ENCODE measurements at regions not wholly inside any gene's neighbourhood (a gene's known extent, or its start where the extent isn't known, plus 50 kb on each side); places are given as distances from the start of the nearest gene placed in this dataset.

GRCh38 chrX:121323337-121323736, 275.9 kb downstream of the GLUD2 start:
- H3K36me3 ChIP-seq (ENCODE audit: control insufficient read depth in 2 of 2, insufficient read depth in 1 of 2, low read length in 2 of 2) = no peaks in the 10 kb centered on the region
- H3K27ac ChIP-seq (ENCODE audit: extremely low read depth, low read depth, low read length) = no peak overlapping the region
- no peaks in the 10 kb centered on the region for H3K9me3 ChIP-seq (ENCODE audit: control insufficient read depth, insufficient read depth, low read depth, low read length)
- ChIA-PET CTCF (interaction anchor here (1.7 kb wide), 1 partner anchor 15 kb away, joined by 7 read pairs; no protein-coding TSS in a partner anchor), POLR2A (no interaction called here)
- TF ChIP-seq ZNF423 (tag by site-specific recombination; IDR thresholded peaks at IDR 0.05) = no peak
- no peaks in the 10 kb centered on the region for H3K4me1 ChIP-seq (ENCODE audit: control insufficient read depth, insufficient read depth, low read length)
- H3K4me3 ChIP-seq (ENCODE audit: low read depth, low read length) = no peak overlapping the region

GRCh38 chrX:121333942-121334341, 286.5 kb downstream of the GLUD2 start:
- ChIA-PET CTCF (interaction anchor here (0.5 to 1.2 kb wide), 2 partner anchors 12 to 940 kb away, joined by 3 to 6 read pairs; no protein-coding TSS in a partner anchor), POLR2A (no interaction called here)
- no peaks in the 10 kb centered on the region for H3K36me3 ChIP-seq (ENCODE audit: control insufficient read depth in 2 of 2, insufficient read depth in 1 of 2, low read length in 2 of 2)
- TF ChIP-seq ZFP3 (tag by site-specific recombination; IDR thresholded peaks at IDR 0.05; ENCODE audit: low read depth) (no peak), ZNF133 (tag by site-specific recombination; IDR thresholded peaks at IDR 0.05) (no peak), HIC1 (tag by site-specific recombination; IDR thresholded peaks at IDR 0.05) (no peak), ZBTB44 (tag by site-specific recombination; IDR thresholded peaks at IDR 0.05) (no peak), ELK4 (IDR thresholded peaks at IDR 0.05; ENCODE audit: borderline replicate concordance, low read depth, low read length) (no peak), ZNF513 (tag by site-specific recombination; IDR thresholded peaks at IDR 0.05) (no peak), ZNF664 (tag by site-specific recombination; IDR thresholded peaks at IDR 0.05) (no peak), KLF16 (tag by site-specific recombination; IDR thresholded peaks at IDR 0.05) (no peak), TCF7L2 (IDR thresholded peaks at IDR 0.05; ENCODE audit: borderline replicate concordance, low read depth, low read length) (no peak), ZNF558 (tag by site-specific recombination; IDR thresholded peaks at IDR 0.05) (no peak), ZNF266 (tag by site-specific recombination; IDR thresholded peaks at IDR 0.05; ENCODE audit: low read depth) (no peak), ZNF600 (tag by site-specific recombination; IDR thresholded peaks at IDR 0.05) (no peak), KLF17 (tag by site-specific recombination; IDR thresholded peaks at IDR 0.05) (no peak), ZNF843 (tag by site-specific recombination; IDR thresholded peaks at IDR 0.05) (no peak), ZNF18 (tag by site-specific recombination; IDR thresholded peaks at IDR 0.05) (no peak), ZNF76 (tag by site-specific recombination; IDR thresholded peaks at IDR 0.05; ENCODE audit: borderline replicate concordance, low read depth) (no peak), HOXD13 (CRISPR knock-in tag; IDR thresholded peaks at IDR 0.05; ENCODE audit: borderline replicate concordance) (no peak), ZNF114 (tag by site-specific recombination; IDR thresholded peaks at IDR 0.05) (no peak)
- H3K27ac ChIP-seq (ENCODE audit: extremely low read depth, low read depth, low read length) = no peak overlapping the region
- H3K9me3 ChIP-seq (ENCODE audit: control insufficient read depth, insufficient read depth, low read depth, low read length) = no peaks in the 10 kb centered on the region
- no peaks in the 10 kb centered on the region for H3K4me1 ChIP-seq (ENCODE audit: control insufficient read depth, insufficient read depth, low read length)
- H3K4me3 ChIP-seq (ENCODE audit: low read depth, low read length) = no peak overlapping the region
